Hepatocyte (in vitro differentiated cells): ENCODE measurements at regions not wholly inside any gene's neighbourhood (a gene's known extent, or its start where the extent isn't known, plus 50 kb on each side); places are given as distances from the start of the nearest gene placed in this dataset.

Experiments used
- DNase-seq: peaks from one replicate; pipeline ENCODE4 v3.0.0-alpha.2; 2016; ENCODE audit warnings: low spot score
- H2AFZ ChIP-seq: fragments of 200-600 bp; sonication (generic); 2 replicates; pipeline ENCODE4 v1.6.0; 2016; ENCODE audit warnings: antibody characterized with exemption, mild to moderate bottlenecking
- H3K27ac ChIP-seq: fragments of 200-600 bp; sonication (generic); 2 replicates; pipeline ENCODE4 v1.5.1; 2016; ENCODE audit warnings: mild to moderate bottlenecking
- H3K27me3 ChIP-seq: fragments of 200-600 bp; sonication (generic); 2 replicates; pipeline ENCODE4 v1.6.1; 2016
- H3K36me3 ChIP-seq: fragments of 200-600 bp; sonication (generic); replicated peaks from 2 replicates; pipeline ENCODE4 v1.5.1; 2016; ENCODE audit warnings: low read depth; ENCODE audit not compliant: insufficient read depth
- H3K4me1 ChIP-seq: fragments of 200-600 bp; sonication (generic); 2 replicates; pipeline ENCODE4 v1.5.1; 2016; ENCODE audit warnings: mild to moderate bottlenecking, moderate library complexity; ENCODE audit not compliant: insufficient read depth
- H3K4me2 ChIP-seq: fragments of 200-600 bp; sonication (generic); 2 replicates; pipeline ENCODE4 v1.6.0; 2016
- H3K4me3 ChIP-seq: fragments of 200-600 bp; sonication (generic); 2 replicates; pipeline ENCODE4 v1.5.1; 2016; ENCODE audit warnings: mild to moderate bottlenecking
- H3K79me2 ChIP-seq: fragments of 200-600 bp; sonication (generic); 2 replicates; pipeline ENCODE4 v1.6.0; 2017; ENCODE audit warnings: mild to moderate bottlenecking
- H3K9me2 ChIP-seq: fragments of 200-600 bp; sonication (generic); replicated peaks from 2 replicates; pipeline ENCODE4 v1.6.0; 2017; ENCODE audit warnings: mild to moderate bottlenecking; ENCODE audit not compliant: insufficient read depth
- H3K9me3 ChIP-seq: fragments of 200-600 bp; sonication (generic); 2 replicates; pipeline ENCODE4 v1.5.1; 2016; ENCODE audit warnings: low read depth, mild to moderate bottlenecking
- H4K20me1 ChIP-seq: fragments of 200-600 bp; sonication (generic); 2 replicates; pipeline ENCODE4 v1.6.0; 2016; ENCODE audit warnings: mild to moderate bottlenecking; ENCODE audit not compliant: insufficient read depth, poor library complexity, severe bottlenecking
- CTCF ChIP-seq: fragments of 200-600 bp; sonication (generic); IDR thresholded peaks from 2 replicates; pipeline ENCODE4 v1.5.1; 2016; ENCODE audit warnings: antibody characterized with exemption, mild to moderate bottlenecking; ENCODE audit not compliant: poor library complexity
- EZH2 ChIP-seq: fragments of 200-600 bp; sonication (generic); IDR thresholded peaks from 2 replicates; pipeline ENCODE4 v1.6.1; 2016; ENCODE audit warnings: antibody characterized with exemption, mild to moderate bottlenecking, borderline replicate concordance
- EZH2phosphoT487 ChIP-seq: fragments of 200-600 bp; sonication (generic); IDR thresholded peaks from one replicate; pipeline ENCODE4 v1.6.1; 2018; ENCODE audit warnings: antibody characterized with exemption, mild to moderate bottlenecking, low read depth, moderate library complexity; ENCODE audit not compliant: unreplicated experiment, severe bottlenecking
- WGBS: methylation state at CpG from one replicate; pipeline ENCODE4 v1.1.6; 2016; ENCODE audit warnings: low lambda C conversion rate; ENCODE audit errors: missing lambda C conversion rate; 5-methylcytosine and 5-hydroxymethylcytosine counted together

GRCh38 chr9:13847270-13847669 lies 466.7 kb downstream of the NFIB start:
- no peak for DNase-seq
- 94% methylated on average over 2 of the region's 2 CpGs for WGBS

GRCh38 chr9:13845460-13845859 lies 468.5 kb downstream of the NFIB start:
- 90% methylated on average over 2 of the region's 2 CpGs for WGBS
- Histone ChIP-seq H3K9me2 (no peaks in the 10 kb centered on the region), H3K4me1 (no peaks in the 10 kb centered on the region), H3K4me2 (no peak overlapping the region), H4K20me1 (no peaks in the 10 kb centered on the region), H3K4me3 (no peak overlapping the region), H2AFZ (no peak overlapping the region), H3K79me2 (no peaks in the 10 kb centered on the region), H3K9me3 (no peaks in the 10 kb centered on the region), H3K27me3 (no peaks in the 10 kb centered on the region), H3K36me3 (no peaks in the 10 kb centered on the region), H3K27ac (no peak overlapping the region)
- TF ChIP-seq EZH2phosphoT487, result no peak
- no peak for DNase-seq

More at GRCh38 chr9:13847270-13847669, 466.7 kb downstream of the NFIB start:
- H3K4me2 ChIP-seq, result no peak overlapping the region
- no peaks in the 10 kb centered on the region for H3K9me2 ChIP-seq
- H3K4me3 ChIP-seq, result no peak overlapping the region
- no peaks in the 10 kb centered on the region for H3K79me2 ChIP-seq
- H2AFZ ChIP-seq, result no peak overlapping the region
- no peaks in the 10 kb centered on the region for H3K4me1 ChIP-seq
- H3K27me3 ChIP-seq, result no peaks in the 10 kb centered on the region
- H3K36me3 ChIP-seq, result no peaks in the 10 kb centered on the region
- TF ChIP-seq EZH2phosphoT487 (no peak), CTCF (no peak), EZH2 (no peak)
- H4K20me1 ChIP-seq, result no peaks in the 10 kb centered on the region
- no peak overlapping the region for H3K27ac ChIP-seq
- no peaks in the 10 kb centered on the region for H3K9me3 ChIP-seq

GRCh38 chr9:13841746-13842462 lies 472.0 kb downstream of the NFIB start:
- H3K4me1 ChIP-seq, result no peaks in the 10 kb centered on the region
- no peaks in the 10 kb centered on the region for H3K9me2 ChIP-seq
- WGBS, result 50% methylated on average over 7 of the region's 7 CpGs
- H3K4me3 ChIP-seq, result no peak overlapping the region
- TF ChIP-seq EZH2 (no peak), EZH2phosphoT487 (no peak), CTCF (no peak)
- H3K79me2 ChIP-seq, result no peaks in the 10 kb centered on the region
- H4K20me1 ChIP-seq, result no peaks in the 10 kb centered on the region
- H3K36me3 ChIP-seq, result no peaks in the 10 kb centered on the region
- no peak overlapping the region for H3K4me2 ChIP-seq
- peak; percentile 23 for DNase-seq
- H3K27me3 ChIP-seq, result no peaks in the 10 kb centered on the region
- no peaks in the 10 kb centered on the region for H3K9me3 ChIP-seq
- H2AFZ ChIP-seq, result peak overlapping the region; percentile 6
- peak overlapping the region; percentile 42 for H3K27ac ChIP-seq

GRCh38 chr9:13832446-13832845 lies 481.5 kb downstream of the NFIB start:
- no peaks in the 10 kb centered on the region for H3K79me2 ChIP-seq
- TF ChIP-seq EZH2phosphoT487 (no peak), EZH2 (no peak), CTCF (no peak)
- H3K4me3 ChIP-seq, result no peak overlapping the region
- H3K9me2 ChIP-seq, result no peaks in the 10 kb centered on the region
- H3K27me3 ChIP-seq, result no peaks in the 10 kb centered on the region
- no peak overlapping the region for H2AFZ ChIP-seq
- peaks cover 4% of the 10 kb centered on the region for H3K9me3 ChIP-seq
- H3K4me1 ChIP-seq, result no peaks in the 10 kb centered on the region
- H3K4me2 ChIP-seq, result no peak overlapping the region
- no peaks in the 10 kb centered on the region for H4K20me1 ChIP-seq
- no peak for DNase-seq
- H3K27ac ChIP-seq, result no peak overlapping the region
- H3K36me3 ChIP-seq, result no peaks in the 10 kb centered on the region
